HG03108 (cell line): ENCODE measurements at regions not wholly inside any gene's neighbourhood (a gene's known extent, or its start where the extent isn't known, plus 50 kb on each side); places are given as distances from the start of the nearest gene placed in this dataset.

ENCODE experiments used
- ATAC-seq: cut with Tn5 transposase; IDR thresholded peaks from one replicate; pipeline ENCODE4 v1.9.1; 2021; ENCODE audit warnings: moderate library complexity; ENCODE audit not compliant: unreplicated experiment

- ATAC-seq, result no peak
Measured at GRCh38 chr10:28077889-28078288, 79.0 kb upstream of the ODAD2 start.

GRCh38 chr10:28075424-28075823, 76.5 kb upstream of the ODAD2 start:
- no peak for ATAC-seq

- ATAC-seq, result no peak
Measured at GRCh38 chr10:28072573-28072972, 73.7 kb upstream of the ODAD2 start.

GRCh38 chr10:28060031-28060607, 61.2 kb upstream of the ODAD2 start:
- ATAC-seq, result no peak

GRCh38 chr10:28058746-28059145, 59.9 kb upstream of the ODAD2 start:
- no peak for ATAC-seq

- ATAC-seq, result no peak
Measured at GRCh38 chr10:28054228-28054860, 55.5 kb upstream of the ODAD2 start.

GRCh38 chr10:28049286-28049685, 50.4 kb upstream of the ODAD2 start:
- ATAC-seq, result no peak
